NCI-H526 treated with DMSO at 0.1 percent for 48 hours (cell line): ENCODE measurements at regions not wholly inside any gene's neighbourhood (a gene's known extent, or its start where the extent isn't known, plus 50 kb on each side); places are given as distances from the start of the nearest gene placed in this dataset.
"Not testable (repeated sequence)": the region's sequence is repeated elsewhere in the genome, so short reads cannot be mapped to it uniquely, and the experiment has no call there.

ENCODE experiments used
- DNase-seq: peaks from one replicate; lab custom pipeline; 2025; lab: John Stamatoyannopoulos, UW

DNA sequence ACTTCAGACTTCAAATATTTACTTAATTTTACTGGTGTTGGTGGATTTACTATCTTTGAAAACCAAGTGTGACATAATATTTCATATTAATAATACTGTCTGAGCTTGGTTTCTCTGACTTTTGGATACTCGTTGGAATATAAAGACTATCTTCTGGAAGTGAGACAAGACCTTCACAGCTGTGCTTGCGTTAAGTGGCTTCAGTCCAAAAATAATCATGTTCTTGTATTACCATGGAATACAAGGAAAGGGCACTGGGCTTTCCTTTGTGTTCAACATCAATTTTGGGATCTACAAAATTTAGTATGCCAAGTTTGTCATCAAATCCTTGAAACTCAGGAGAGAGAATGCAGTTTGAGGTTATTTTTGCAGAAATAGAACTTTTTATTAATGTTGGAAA is 712.4 kb upstream of the LCORL start:
- no peak for DNase-seq

DNA sequence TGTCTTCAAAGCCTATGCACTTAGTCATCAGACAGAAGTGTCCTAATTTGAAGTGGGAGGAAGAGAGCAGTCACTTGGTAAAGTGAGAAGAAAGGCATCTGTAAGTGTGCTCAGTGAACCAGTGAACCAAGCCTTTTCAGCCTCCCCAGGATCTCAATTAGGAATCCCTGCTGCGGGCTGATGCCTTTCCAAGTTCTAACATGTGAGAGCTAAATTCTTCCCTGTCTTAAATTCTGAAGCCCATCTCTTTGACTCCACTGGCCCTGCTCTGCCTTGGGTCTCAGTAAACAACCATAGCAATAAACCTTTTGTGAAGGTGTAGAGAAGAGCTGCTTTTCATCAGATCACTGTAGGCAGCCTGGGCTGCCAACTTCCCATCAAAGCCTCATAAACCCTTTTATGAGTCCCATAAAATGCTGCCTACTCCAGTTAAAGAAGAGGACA is 701.2 kb upstream of the LCORL start:
- DNase-seq = no peak

DNA sequence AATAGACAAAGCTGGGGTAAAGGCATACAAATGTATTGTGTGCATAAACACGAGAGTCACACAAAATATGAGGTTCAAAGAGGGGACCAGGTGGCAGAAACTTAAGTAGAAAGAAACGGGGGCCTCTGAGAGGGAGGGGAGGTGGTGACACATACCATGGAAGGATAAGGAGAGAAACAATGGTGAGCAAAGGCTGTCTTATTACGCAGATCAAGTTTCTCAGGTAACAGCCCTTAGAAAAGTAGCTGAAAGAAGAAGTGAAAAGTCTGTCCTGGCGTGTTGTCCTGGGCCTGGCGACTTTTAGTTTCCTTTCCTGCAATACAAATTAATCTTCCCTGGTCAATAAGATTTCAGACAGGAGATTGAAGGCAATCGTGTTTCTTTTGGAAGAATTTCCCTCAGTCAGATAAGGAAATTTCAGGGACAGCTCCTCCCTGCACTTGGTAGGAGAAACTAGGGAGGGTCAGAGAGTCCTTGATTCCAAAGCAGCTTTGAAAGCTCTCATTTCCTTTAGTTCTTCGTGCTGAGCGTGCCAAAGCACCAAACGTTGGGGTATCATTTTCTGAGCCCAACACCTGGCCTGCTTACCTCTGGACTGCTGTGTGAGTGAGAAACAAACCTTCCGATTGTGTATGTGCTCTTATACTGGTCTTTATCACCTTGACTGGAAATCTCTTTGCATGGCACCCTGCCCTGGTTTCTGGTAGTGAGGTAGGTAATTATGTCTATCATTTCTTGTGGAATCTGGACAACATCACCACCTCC is 676.7 kb upstream of the LCORL start:
- no peak for DNase-seq

DNA sequence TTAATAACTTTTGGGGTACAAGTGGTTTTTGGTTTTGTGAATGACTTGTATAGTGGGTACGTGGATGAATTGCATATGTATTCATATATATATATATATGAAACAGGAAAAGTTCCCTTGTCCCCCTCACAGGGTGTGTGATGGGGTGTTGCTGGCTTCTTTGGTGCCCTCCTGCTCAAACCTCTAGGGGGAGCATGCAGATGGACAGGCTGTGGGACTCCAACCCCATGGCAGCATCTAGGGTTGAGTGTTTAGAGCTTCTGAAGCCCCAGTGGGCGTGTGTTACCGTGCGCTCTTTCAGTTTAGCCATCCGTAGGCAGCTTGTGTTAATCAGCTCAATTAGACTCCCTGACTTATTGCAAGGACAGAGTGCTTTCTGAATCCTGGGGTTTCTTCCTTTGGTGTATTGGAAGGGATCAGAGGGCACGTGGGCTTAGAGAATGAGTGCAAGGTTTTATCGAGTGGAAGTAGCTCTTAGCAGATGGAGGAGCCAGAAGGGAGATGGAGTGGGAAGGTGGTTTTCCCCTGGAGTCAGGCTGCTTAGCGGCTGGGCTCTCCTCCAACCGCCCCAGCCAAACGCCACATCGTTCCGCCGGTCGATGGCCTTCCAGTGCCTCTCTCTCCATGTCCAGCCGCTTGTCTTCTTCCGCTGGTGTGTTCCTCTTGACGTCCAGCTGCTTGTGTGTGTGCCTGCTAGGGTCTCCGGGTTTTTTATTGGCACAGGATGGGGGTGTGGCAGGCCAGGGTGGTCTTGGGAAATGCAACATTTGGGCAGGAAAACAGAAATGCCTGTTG is 674.4 kb upstream of the LCORL start:
- no peak for DNase-seq

DNA sequence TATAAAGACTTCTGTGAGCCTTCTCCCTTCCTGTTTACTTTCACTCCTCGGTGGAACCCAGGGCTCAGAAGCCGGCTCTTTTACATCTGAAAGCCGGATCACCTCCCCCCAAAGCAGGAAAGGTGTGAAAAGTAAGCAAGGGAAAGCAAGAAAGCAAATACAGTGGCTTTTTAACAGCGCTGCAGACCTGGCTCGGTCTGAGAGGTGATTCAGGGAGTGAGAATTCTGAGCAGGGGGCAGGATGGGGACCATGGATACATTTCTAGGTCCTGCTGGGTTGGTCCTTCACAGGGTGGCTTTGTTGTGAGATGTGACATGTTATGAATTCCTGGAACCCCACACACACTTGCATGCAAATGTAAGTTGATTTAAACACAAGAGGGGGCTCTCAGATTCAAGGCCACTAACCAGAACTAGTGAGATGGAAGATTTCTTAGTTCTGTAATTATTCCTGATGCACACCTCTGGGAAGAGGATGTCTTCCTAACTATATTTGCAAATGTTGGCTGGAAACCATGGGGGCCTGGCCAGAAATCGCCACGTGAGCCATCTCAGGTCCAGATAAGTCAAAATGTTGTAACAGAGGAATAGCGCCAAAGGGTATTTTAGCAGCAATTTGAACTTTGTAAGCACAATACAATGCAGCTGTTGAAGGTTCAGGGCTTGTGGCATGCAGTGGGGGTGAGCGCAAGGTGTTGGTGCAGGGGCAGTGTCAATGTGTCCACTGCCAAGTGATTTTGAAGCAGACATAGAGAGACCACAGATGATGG is 670.1 kb upstream of the LCORL start:
- no peak for DNase-seq

DNA sequence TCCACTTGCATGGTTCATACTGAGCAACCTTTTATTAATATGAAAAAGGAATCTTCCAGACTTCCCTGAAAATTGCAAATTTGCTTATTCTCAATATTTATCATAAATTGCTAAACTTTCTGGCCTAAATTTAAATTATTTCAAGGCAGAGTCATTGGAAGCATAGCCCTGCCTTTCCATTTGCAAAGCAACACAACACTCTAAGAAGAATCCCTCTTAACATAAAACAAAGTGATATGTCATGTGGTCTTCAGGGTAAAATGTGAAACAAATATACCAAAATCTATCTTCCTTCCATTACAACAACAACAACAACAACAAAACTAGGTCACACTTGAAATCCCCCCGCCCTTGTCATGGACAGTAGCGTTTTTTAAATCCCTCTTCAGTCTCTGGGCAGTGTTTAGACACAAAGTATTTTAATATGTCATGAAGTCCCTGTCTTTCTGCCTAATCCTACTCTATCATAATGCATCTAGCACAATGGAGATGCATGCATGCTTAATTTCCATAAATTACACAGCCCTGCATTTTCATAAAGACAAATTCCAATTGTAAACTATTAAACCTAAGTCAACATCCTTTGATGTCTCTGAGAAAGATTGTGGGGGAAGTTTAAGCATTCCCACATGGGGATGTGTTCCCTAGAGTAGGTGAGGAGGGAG is 668.9 kb upstream of the LCORL start:
- peak; percentile 11 for DNase-seq

DNA sequence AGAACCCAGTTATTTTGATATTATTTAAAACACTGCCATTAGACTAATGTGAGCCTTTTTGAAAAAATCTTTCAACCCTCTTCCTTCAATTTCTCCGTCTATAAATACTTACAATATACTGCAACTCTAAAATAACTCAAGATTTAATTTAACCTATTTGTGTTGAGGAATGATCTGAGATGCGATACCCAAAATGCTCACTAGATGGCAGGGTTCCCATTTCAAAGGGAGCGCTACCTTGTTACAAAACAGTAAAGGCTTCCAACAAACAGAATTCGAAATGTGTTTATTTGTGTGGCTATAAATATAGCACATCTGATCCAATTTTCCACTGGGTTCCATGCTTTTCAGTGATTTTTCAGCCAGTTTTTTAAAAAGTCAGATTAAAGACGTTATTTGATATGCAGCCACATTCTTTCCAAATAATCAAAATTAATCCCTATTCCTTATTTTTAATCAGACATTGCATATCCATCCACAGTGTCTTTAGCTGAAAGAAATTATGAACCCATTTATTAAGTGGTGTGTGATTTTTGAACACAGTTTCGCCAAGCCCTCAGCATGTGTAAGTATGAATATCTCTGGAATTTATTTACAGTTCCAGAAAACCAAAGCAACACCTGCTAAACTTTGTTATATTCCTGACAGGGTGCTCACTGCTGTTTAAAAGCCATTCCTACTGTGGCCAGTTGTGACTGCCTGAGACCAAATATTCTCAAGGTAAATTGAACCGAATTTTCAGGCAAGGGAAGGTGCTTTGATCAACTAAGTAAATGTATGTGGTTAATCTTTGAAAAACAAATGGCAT is 668.0 kb upstream of the LCORL start:
- DNase-seq = peak; percentile 42

DNA sequence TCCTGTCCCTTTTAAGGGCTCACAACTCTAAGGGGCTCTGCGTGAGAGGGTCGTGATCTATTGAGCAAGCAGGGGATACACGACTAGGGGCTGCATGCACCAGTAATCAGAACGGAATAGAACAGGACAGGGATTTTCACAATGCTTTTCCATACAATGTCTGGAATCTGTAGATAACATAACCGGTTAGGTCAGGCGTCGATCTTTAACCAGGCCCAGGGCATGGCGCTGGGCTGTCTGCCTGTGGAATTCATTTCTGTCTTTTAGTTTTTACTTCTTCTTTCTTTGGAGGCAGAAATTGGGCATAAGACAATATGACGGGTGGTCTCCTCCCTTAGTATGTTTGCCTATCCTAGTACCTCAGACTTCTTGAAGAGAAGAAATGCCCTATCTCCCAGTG is 666.8 kb upstream of the LCORL start:
- DNase-seq = not testable (repeated sequence)

DNA sequence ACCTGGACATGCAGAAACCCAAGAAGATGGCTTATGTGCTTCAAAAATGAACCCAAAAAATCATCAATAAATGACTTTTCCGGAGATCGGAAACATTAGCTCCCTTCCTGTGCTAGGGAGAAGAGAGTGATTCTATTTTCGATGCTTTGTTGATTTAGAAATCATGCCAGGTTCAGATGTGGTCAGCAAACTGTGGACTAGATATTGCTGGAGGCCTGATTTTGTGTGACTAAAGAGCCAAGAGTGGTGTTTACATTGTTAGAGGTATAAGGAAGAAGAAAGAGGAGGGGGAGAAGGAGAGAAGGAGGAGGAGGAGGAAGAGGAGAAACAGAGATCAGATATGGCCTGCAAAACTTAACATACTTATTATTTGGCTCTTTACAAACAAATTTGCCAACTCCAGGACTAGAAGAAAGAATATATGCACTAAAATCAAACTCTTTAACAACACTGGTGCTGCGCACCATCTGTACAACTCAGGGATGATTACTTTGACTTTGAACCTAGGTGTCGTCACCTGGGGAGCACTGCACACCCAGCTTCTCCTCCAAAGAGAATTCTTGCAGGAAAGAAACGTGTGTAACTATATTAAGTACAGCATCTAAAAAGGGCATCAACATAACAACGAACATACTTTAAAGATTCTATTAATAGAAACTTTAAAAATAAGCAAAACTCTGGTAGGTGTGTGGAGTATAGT is 664.9 kb upstream of the LCORL start:
- DNase-seq = no peak

DNA sequence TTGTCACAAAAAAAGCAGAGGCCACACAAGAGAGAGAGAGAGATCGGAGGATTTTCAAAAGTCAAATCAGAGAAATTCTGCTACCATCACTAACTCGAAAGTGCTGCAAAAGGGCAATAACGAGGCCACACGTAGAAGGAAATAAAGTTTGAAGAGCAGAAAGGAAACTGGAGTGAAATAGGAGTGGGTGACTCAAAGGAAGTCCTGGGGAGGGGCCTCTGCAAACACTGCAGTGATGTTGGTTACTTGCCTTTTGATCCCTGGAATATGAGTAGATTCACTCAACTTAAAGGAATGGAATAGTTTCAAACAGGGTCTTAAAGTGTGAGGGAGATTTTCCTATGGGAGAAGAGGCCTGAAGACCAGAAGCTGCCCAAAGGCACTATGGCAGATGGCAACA is 663.4 kb upstream of the LCORL start:
- DNase-seq = no peak

DNA sequence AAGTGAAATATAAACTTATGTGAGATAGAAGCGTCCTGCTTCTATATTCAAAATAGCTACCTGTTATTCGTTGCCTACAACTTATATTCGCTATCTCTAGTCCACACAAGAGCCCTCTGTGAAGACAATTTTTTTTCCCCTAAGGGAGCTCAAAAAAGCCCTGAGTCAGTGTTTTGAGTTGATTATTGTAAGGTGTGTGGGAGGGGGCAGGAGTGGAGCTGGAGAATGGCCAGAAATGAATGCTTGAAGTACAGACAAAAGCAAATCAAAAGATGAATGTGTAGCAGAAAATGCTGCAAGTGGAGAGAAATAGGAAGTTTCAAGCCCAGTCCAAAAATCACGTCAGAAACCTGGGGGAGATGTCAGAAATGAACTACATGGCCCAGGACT is 655.0 kb upstream of the LCORL start:
- DNase-seq = no peak

DNA sequence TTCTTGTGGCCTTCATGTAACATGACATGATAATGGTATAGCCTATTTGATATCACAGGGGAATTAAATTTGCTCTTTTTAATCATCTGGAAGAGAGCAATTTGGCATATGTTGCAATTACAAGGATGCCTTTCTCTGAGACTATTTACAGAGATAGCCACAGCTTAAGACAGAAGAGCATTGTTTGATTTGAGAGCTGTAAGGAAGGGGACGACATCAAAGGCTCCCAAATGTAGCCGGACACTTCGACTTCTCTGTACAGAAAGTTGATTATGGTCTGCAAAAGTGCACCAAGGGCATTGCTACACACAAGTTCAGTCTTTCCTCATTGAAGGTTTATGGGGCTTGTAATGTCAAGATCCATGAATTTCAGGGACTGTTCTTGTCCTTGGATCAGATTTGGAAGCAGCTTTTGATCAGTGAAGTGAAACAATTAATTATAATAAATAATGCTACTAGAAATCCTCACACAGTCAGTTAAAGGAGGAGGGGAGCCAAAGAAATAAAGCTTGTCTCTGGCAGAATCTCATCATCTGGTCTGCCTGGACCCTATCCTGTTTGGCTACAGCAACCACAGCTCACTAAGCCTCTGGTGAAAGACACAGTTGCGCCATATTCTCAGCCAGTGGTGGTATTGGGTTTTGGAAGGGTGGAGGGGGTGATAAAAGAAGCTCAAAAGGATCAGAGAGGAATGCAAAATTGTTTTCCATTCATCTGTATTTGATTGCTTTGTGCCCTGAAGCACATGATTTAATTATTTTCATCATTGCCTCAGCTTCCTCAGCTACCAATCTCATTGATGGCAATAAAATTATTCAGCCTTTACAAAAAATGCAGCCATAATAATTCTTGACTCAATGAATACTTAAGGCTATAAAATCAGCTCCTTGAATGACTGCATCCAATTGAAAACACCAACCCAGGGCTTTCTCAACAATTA is 654.3 kb upstream of the LCORL start:
- no peak for DNase-seq

DNA sequence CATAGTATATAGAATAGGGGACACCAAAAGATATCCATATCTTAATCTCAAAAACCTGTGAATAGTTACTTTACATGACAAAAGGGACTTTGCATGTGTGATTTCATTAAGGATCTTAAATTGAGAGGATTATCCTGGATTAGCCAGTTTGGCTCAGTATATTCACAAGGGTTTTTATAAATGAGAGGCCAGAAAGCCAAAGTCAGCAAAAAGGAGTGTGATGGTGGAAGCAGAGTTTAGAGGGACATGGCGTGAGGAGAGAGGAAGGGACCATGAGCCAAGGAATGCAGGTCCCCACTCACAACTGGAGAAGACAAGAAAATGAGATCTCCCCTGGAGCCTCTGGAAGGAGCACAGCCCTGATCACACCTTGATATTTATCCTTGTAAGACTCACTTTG is 648.5 kb upstream of the LCORL start:
- no peak for DNase-seq

DNA sequence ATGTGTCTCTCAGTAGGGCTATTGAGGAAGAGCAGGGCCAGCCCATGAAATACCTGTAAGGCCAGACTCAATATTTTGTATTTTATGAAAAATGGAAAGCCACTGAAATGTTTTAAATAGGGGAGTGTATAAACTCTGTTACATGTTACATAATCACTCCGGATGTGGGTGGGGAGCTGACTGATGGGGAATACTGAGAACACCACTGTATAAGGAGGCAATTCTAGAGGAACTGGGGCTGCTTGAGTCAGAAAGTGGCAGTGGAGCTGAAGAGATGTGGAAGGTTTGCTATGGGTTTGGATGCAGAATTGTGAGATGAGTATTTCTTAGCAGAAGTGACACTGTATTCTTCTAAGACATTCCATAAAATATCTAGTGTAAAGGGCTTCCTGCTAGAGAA is 647.8 kb upstream of the LCORL start:
- DNase-seq = no peak

DNA sequence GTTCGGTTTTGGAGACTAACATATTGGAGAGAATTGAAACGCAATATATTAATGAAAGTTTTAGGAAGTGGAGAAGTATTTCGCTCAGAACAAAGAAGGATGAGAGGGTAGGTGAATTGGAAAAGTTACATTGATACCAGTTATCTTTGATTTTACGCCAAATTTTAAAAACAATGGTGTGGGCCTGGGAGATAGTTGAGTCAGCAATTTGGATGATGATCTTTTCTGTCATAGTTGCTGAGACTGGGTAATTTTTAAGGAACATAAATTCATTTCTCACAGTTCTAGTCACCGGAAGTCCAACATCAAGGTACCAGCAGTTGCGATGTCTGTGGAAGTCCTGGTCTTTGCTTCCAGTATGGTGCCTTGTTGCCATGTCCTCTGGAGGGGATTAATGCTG is 644.8 kb upstream of the LCORL start:
- DNase-seq = no peak

DNA sequence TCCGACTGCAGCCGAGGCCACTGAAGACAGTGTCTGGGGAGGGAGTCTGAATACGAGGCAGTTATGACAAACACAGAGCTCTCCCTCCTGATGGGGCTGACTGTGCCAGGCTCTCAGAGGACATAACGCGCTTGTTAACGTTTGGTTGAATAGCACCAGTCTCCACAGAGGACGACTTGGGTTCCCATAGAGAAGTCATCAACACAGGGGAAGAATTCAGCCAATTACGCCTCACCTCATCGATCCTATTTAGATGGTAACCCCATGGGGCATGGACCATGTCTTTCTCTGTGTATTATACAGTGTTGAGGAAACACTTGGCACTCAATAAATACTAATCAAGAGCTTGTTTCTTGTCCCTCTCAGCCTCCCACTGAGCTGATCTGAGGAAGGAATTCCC is 642.6 kb upstream of the LCORL start:
- no peak for DNase-seq

DNA sequence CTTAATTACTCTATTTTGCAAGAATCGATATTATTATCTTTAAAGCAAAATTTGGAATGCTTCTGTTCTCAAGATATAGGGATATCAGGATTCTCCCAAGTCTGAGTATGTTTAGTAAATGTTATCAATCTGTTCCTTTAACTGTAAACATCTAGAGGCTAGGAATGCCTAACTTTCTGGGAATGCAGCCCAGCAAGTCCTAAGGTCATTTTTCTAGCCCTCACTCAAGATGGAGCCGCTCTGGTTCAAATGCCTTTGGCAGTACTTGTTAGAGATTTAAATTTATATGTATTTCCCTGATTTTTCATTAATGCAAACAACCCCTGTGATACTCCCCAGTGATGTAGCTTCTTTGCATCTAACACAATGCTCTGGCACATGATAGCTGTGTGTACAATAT is 623.8 kb upstream of the LCORL start:
- no peak for DNase-seq

DNA sequence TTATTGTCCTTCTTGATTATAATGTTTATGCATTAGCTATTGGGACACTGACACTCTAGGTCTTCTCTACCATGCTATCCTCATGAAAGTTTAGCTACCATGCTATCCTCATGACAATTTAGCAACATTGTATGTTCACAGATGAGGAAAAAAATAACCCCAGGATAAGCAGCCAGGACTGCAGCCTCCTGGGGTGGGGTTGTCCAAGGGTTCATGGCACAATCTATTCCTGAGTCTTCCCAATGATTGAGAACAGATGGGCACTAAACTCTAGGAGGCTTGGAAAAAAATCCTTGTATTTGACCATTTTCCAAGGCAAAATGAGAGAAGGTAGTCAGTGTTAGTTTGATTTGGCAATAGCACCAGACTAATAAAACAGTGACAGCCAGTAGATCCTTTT is 619.8 kb upstream of the LCORL start:
- DNase-seq = no peak

DNA sequence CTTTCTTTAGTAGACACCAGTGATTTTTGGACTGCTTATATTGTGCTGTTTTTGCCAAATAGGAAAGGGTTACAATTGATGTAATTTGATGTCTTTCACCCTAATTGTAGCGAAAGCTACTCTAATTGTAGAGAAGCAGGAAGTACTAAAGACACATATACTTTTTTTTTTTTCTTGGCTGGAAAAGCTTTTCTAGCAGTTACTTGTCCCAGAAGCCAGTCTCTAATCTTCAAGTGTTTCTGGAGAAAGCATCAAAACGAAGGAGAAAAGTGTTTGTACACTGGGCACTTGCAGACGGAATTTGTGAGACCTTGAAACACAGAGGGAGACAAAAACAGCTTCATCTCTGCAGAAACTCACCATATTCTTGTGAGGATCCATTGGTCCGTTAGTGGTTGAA is 616.5 kb upstream of the LCORL start:
- DNase-seq = no peak
